Liver (tissue), 8 donors: ENCODE measurements at regions not wholly inside any gene's neighbourhood (a gene's known extent, or its start where the extent isn't known, plus 50 kb on each side); places are given as distances from the start of the nearest gene placed in this dataset.

Source experiments
- DNase-seq: peaks from one replicate; pipeline ENCODE4 v3.0.0-alpha.2; 2017; ENCODE audit warnings: low spot score
- H3K27ac ChIP-seq, 2 donors: one replicate each; pipeline ENCODE4 v1.7.0; 2013; ENCODE audit warnings: inconsistent platforms in 2 of 2, low read length in 2 of 2, control low read depth in 1 of 2, low read depth in 1 of 2, mild to moderate bottlenecking in 1 of 2
- H3K27me3 ChIP-seq, 4 donors: one replicate each; pipeline versions ENCODE4 v1.6.1 to v1.7.0; 2013; ENCODE audit warnings: low read length in 3 of 4, inconsistent platforms in 1 of 4, mild to moderate bottlenecking in 1 of 4, moderate library complexity in 1 of 4; ENCODE audit not compliant: control insufficient read depth in 4 of 4, insufficient read depth in 4 of 4
- H3K36me3 ChIP-seq, 4 donors: one replicate each; pipeline versions ENCODE4 v1.6.1 to v1.7.0; 2013; ENCODE audit warnings: low read length in 3 of 4, mild to moderate bottlenecking in 3 of 4, low read depth in 1 of 4, moderate library complexity in 1 of 4; ENCODE audit not compliant: control insufficient read depth in 4 of 4, insufficient read depth in 3 of 4
- H3K4me1 ChIP-seq, 4 donors: one replicate each; pipeline versions ENCODE4 v1.6.1 to v1.7.0; 2013; ENCODE audit warnings: low read length in 3 of 4, mild to moderate bottlenecking in 3 of 4, moderate library complexity in 1 of 4; ENCODE audit not compliant: control insufficient read depth in 4 of 4, insufficient read depth in 4 of 4
- H3K4me3 ChIP-seq, 3 donors: one replicate each; pipeline versions ENCODE4 v1.6.1 to v1.7.0; 2013; ENCODE audit warnings: low read length in 3 of 3, control low read depth in 1 of 3, low read depth in 1 of 3, mild to moderate bottlenecking in 1 of 3
- H3K9ac ChIP-seq, 2 donors: one replicate each; pipeline ENCODE4 v1.7.0; 2013; ENCODE audit warnings: low read length in 2 of 2, mild to moderate bottlenecking in 2 of 2, moderate library complexity in 2 of 2, control low read depth in 1 of 2, low read depth in 1 of 2
- H3K9me3 ChIP-seq, 4 donors: one replicate each; pipeline versions ENCODE4 v1.6.1 to v1.7.0; 2013; ENCODE audit warnings: low read length in 3 of 4; ENCODE audit not compliant: control insufficient read depth in 4 of 4
- ATF3 ChIP-seq: IDR thresholded peaks from 2 replicates; pipeline ENCODE4 v1.6.1; 2016; ENCODE audit warnings: antibody characterized with exemption
- CTCF ChIP-seq: fragments of 150-350 bp; IDR thresholded peaks from 2 replicates; pipeline ENCODE4 v1.5.1; 2017; ENCODE audit warnings: improper control_type of control experiment, low read depth, low read length; ENCODE audit not compliant: missing input control
- EGR1 ChIP-seq, 2 donors: IDR thresholded peaks; 2 replicates each; pipeline ENCODE4 v1.6.1; 2016 to 2018; ENCODE audit warnings: antibody characterized with exemption in 2 of 2, low read depth in 2 of 2
- FOXA1 ChIP-seq: IDR thresholded peaks from 2 replicates; pipeline ENCODE4 v1.6.1; 2016; ENCODE audit warnings: antibody characterized with exemption
- FOXA2 ChIP-seq: IDR thresholded peaks from 2 replicates; pipeline ENCODE4 v1.6.1; 2016; ENCODE audit warnings: antibody characterized with exemption
- GABPA ChIP-seq, 2 donors: IDR thresholded peaks in 1 of 2; conservative IDR thresholded peaks in 1 of 2; 2 replicates each; pipeline ENCODE4 v1.6.1; 2016; ENCODE audit warnings: antibody characterized with exemption in 2 of 2, mild to moderate bottlenecking in 1 of 2, moderate library complexity in 1 of 2
- HNF4A ChIP-seq, 2 donors: conservative IDR thresholded peaks; 2 replicates each; pipeline ENCODE4 v1.6.1; 2016; ENCODE audit warnings: antibody characterized with exemption in 2 of 2, mild to moderate bottlenecking in 2 of 2
- NR2F2 ChIP-seq: IDR thresholded peaks from 2 replicates; pipeline ENCODE4 v1.6.1; 2016; ENCODE audit warnings: antibody characterized with exemption
- RAD21 ChIP-seq, 2 donors: IDR thresholded peaks; 2 replicates each; pipeline ENCODE4 v1.6.1; 2016; ENCODE audit warnings: antibody characterized with exemption in 2 of 2, mild to moderate bottlenecking in 2 of 2
- RXRA ChIP-seq, 2 donors: IDR thresholded peaks; 2 replicates each; pipeline ENCODE4 v1.6.1; 2017 to 2018; ENCODE audit warnings: antibody characterized with exemption in 2 of 2, mild to moderate bottlenecking in 1 of 2
- TAF1 ChIP-seq: conservative IDR thresholded peaks from 2 replicates; pipeline ENCODE4 v1.6.1; 2016; ENCODE audit warnings: antibody characterized with exemption, mild to moderate bottlenecking
- YY1 ChIP-seq: IDR thresholded peaks from 2 replicates; pipeline ENCODE4 v1.6.1; 2016; ENCODE audit warnings: antibody characterized with exemption, mild to moderate bottlenecking
- WGBS: extraction: QIAGEN DNeasy Blood & Tissue Kit; methylation state at CpG from one replicate; pipeline ENCODE4 v1.1.7; 2013; 5-methylcytosine and 5-hydroxymethylcytosine counted together
- TF ChIP-seq, protein P1 (sequence below): IDR thresholded peaks from 2 replicates; pipeline ENCODE4 v1.6.1; 2016; ENCODE audit warnings: antibody characterized with exemption
- TF ChIP-seq, protein P2 (sequence below): IDR thresholded peaks from 2 replicates; pipeline ENCODE4 v1.6.1; 2016; ENCODE audit warnings: antibody characterized with exemption, mild to moderate bottlenecking
- donor health status: healthy.
- donor health status: healthy.
- donor health status: healthy.
- donor health status: healthy.
- donor health status: healthy.

DNA sequence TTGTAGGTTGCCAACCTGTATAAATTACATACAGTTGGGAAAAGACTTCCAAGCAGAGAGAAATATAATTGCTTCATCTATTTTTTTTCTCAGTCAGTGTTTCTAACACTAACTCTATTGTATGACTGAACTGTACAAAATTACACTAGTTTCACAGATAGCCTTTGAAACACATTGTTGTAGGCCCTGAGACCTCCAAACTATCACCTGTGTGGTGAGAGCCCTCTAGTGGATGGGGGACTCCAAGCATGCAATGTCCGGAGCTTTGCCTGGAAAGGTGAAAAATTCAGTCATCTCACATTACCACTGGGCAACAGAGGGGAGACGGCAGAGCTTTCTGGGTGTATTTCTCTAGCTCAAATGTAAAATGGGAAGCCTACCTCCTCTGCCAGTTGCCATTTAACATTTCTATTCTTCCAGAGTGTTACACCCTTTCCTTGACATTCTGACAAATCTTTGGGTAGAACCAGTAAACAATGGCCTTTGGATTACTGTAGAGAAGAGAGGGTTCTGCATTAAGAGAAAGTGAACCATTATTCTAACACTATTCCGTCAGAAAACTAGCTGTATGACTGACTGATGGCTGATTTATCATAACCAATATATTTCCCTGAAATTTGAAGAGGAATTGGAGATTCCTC is 212.2 kb downstream of the LYPLAL1 start:
- no peaks in the 10 kb centered on the region for H3K27me3 ChIP-seq
- no peaks in the 10 kb centered on the region for H3K9me3 ChIP-seq
- no peak overlapping the region for H3K27ac ChIP-seq
- no peak overlapping the region for H3K9ac ChIP-seq
- no peaks in the 10 kb centered on the region for H3K4me1 ChIP-seq
- DNase-seq: no peak
- TF ChIP-seq, protein P1, sequence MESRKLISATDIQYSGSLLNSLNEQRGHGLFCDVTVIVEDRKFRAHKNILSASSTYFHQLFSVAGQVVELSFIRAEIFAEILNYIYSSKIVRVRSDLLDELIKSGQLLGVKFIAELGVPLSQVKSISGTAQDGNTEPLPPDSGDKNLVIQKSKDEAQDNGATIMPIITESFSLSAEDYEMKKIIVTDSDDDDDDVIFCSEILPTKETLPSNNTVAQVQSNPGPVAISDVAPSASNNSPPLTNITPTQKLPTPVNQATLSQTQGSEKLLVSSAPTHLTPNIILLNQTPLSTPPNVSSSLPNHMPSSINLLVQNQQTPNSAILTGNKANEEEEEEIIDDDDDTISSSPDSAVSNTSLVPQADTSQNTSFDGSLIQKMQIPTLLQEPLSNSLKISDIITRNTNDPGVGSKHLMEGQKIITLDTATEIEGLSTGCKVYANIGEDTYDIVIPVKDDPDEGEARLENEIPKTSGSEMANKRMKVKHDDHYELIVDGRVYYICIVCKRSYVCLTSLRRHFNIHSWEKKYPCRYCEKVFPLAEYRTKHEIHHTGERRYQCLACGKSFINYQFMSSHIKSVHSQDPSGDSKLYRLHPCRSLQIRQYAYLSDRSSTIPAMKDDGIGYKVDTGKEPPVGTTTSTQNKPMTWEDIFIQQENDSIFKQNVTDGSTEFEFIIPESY: no peak
- TF ChIP-seq RXRA (IDR thresholded peaks at IDR 0.05) (no peak), CTCF (peak; percentile 82), FOXA1 (no peak), HNF4A (conservative IDR thresholded peaks at IDR 0.05) (no peak), GABPA (IDR thresholded peaks at IDR 0.05 in 1 of 2, conservative IDR thresholded peaks at IDR 0.05 in 1 of 2) (no peak), ATF3 (no peak), TAF1 (no peak), EGR1 (IDR thresholded peaks at IDR 0.05; ENCODE audit: low read depth in 2 of 2) (no peak), RAD21 (IDR thresholded peaks at IDR 0.05) (peak; percentile 94 to 95), YY1 (no peak)
- TF ChIP-seq, protein P2, sequence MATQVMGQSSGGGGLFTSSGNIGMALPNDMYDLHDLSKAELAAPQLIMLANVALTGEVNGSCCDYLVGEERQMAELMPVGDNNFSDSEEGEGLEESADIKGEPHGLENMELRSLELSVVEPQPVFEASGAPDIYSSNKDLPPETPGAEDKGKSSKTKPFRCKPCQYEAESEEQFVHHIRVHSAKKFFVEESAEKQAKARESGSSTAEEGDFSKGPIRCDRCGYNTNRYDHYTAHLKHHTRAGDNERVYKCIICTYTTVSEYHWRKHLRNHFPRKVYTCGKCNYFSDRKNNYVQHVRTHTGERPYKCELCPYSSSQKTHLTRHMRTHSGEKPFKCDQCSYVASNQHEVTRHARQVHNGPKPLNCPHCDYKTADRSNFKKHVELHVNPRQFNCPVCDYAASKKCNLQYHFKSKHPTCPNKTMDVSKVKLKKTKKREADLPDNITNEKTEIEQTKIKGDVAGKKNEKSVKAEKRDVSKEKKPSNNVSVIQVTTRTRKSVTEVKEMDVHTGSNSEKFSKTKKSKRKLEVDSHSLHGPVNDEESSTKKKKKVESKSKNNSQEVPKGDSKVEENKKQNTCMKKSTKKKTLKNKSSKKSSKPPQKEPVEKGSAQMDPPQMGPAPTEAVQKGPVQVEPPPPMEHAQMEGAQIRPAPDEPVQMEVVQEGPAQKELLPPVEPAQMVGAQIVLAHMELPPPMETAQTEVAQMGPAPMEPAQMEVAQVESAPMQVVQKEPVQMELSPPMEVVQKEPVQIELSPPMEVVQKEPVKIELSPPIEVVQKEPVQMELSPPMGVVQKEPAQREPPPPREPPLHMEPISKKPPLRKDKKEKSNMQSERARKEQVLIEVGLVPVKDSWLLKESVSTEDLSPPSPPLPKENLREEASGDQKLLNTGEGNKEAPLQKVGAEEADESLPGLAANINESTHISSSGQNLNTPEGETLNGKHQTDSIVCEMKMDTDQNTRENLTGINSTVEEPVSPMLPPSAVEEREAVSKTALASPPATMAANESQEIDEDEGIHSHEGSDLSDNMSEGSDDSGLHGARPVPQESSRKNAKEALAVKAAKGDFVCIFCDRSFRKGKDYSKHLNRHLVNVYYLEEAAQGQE: no peak
- no peaks in the 10 kb centered on the region for H3K36me3 ChIP-seq
- WGBS: 43% methylated on average over 3 of the region's 3 CpGs
- no peak overlapping the region for H3K4me3 ChIP-seq

DNA sequence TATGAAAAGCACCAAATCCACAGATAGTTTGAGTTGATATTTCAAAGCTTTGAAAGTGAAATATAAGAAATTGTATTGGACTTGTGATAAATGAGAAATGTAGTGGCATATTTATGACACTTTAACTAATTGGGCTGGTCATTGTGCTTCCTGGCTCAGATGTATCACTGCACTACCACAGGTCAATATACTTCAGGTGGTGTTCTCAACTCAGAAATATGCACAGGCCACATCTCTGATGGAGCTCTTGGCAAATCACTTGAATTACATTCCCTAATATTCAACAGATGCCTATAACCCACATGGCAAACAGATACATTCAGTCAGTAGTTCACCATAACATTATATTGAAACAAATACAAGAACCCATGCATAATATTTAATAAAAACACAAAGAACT is 209.6 kb downstream of the LYPLAL1 start:
- Histone ChIP-seq H3K4me3 (no peak overlapping the region), H3K9me3 (no peaks in the 10 kb centered on the region), H3K27ac (no peak overlapping the region), H3K36me3 (no peaks in the 10 kb centered on the region), H3K27me3 (no peaks in the 10 kb centered on the region), H3K4me1 (no peaks in the 10 kb centered on the region), H3K9ac (no peak overlapping the region)
- TF ChIP-seq NR2F2 (no peak), RAD21 (IDR thresholded peaks at IDR 0.05) (no peak), FOXA2 (no peak), FOXA1 (no peak), GABPA (IDR thresholded peaks at IDR 0.05 in 1 of 2, conservative IDR thresholded peaks at IDR 0.05 in 1 of 2) (no peak), YY1 (no peak), EGR1 (IDR thresholded peaks at IDR 0.05; ENCODE audit: low read depth in 2 of 2) (no peak), TAF1 (no peak), RXRA (IDR thresholded peaks at IDR 0.05) (no peak)
- TF ChIP-seq, protein P2: no peak
- TF ChIP-seq, protein P1: no peak
- DNase-seq: no peak
